Pancreas (tissue), 10 donors: ENCODE measurements at regions not wholly inside any gene's neighbourhood (a gene's known extent, or its start where the extent isn't known, plus 50 kb on each side); places are given as distances from the start of the nearest gene placed in this dataset.

ENCODE experiments used
- ATAC-seq, 4 donors: fragments of 200-7000 bp; cut with Tn5 transposase; one replicate each; pipeline versions ENCODE4 v1.8.0 to v1.9.1; 2020; ENCODE audit warnings: mild to moderate bottlenecking in 4 of 4, moderate library complexity in 4 of 4
- DNase-seq, 6 donors: peaks; one replicate each; pipeline ENCODE4 v3.0.0-alpha.2; 2020
- FAIRE-seq: peaks from 2 replicates; lab custom pipeline; 2012; peaks lifted over from hg19 to GRCh38; lab: Jason Lieb, UNC
- H3K27ac ChIP-seq, 4 donors: fragments of 200-600 bp; sonication (generic); 1 replicate in 3 of 4; 2 replicates in 1 of 4; pipeline versions ENCODE4 v1.5.0 to v1.8.0; 2020
- H3K27me3 ChIP-seq, 4 donors: fragments of 200-600 bp; one replicate each; pipeline ENCODE4 v1.8.0; 2021
- H3K36me3 ChIP-seq, 3 donors: fragments of 200-600 bp; sonication (generic) in 1 of 3; one replicate each; pipeline versions ENCODE4 v1.5.0 to v1.8.0; 2020 to 2021
- H3K4me1 ChIP-seq, 3 donors: fragments of 200-600 bp; one replicate each; pipeline ENCODE4 v1.8.0; 2021
- H3K4me3 ChIP-seq, 4 donors: fragments of 200-600 bp; sonication (generic) in 2 of 4; one replicate each; pipeline versions ENCODE4 v1.5.0 to v1.8.0; 2020 to 2021
- H3K9me3 ChIP-seq, 4 donors: fragments of 200-600 bp; one replicate each; pipeline ENCODE4 v1.8.0; 2021
- WGBS, 2 donors: extraction: QIAGEN DNeasy Blood & Tissue Kit; methylation state at CpG; one replicate each; pipeline ENCODE4 v1.1.7; 2013; 5-methylcytosine and 5-hydroxymethylcytosine counted together
- intact Hi-C, 3 donors: fragments of 100-400 bp; cut with DNase I; formaldehyde crosslinking; loops; one replicate each; pipeline versions ENCODE4 v1.11.1 to v1.14.2; 2022
- TF ChIP-seq, protein P1 (sequence below), 4 donors: fragments of 200-600 bp; sonication (generic) in 3 of 4; IDR thresholded peaks; one replicate each; pipeline versions ENCODE4 v1.5.0 to v1.8.0; 2021; ENCODE audit warnings: antibody characterized with exemption in 4 of 4
- donor health status: healthy with polysubstance abuse.
- donor health status: DM: no; HTN: no; CAD: no; lungs with moderate emphysema.
- donor health status: DM: no; HTN: no; CAD: no.
- donor health status: control.
- donor health status: control.
- donor health status: Bipolar disorder and iron deficiency.
- donor health status: DM: yes; HTN: yes; CAD: no.
- donor health status: DM: no; HTN: no; CAD: no.
- donor health status: DM: no; HTN: no; CAD: no.
- donor health status: DM: yes; HTN: yes; CAD: no.

GRCh38 chr2:12087671-12088380 is 341.4 kb downstream of the LPIN1 start:
- no peak overlapping the region for H3K27ac ChIP-seq
- no peak for DNase-seq
- TF ChIP-seq, protein P1, sequence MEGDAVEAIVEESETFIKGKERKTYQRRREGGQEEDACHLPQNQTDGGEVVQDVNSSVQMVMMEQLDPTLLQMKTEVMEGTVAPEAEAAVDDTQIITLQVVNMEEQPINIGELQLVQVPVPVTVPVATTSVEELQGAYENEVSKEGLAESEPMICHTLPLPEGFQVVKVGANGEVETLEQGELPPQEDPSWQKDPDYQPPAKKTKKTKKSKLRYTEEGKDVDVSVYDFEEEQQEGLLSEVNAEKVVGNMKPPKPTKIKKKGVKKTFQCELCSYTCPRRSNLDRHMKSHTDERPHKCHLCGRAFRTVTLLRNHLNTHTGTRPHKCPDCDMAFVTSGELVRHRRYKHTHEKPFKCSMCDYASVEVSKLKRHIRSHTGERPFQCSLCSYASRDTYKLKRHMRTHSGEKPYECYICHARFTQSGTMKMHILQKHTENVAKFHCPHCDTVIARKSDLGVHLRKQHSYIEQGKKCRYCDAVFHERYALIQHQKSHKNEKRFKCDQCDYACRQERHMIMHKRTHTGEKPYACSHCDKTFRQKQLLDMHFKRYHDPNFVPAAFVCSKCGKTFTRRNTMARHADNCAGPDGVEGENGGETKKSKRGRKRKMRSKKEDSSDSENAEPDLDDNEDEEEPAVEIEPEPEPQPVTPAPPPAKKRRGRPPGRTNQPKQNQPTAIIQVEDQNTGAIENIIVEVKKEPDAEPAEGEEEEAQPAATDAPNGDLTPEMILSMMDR (IDR thresholded peaks at IDR 0.05), result no peak
- H3K4me1 ChIP-seq, result no peaks in the 10 kb centered on the region
- no peaks in the 10 kb centered on the region for H3K36me3 ChIP-seq
- WGBS, 2 donors, result 93 to 94% methylated on average over 1 of the region's 1 CpG
- no peak overlapping the region for H3K4me3 ChIP-seq
- intact Hi-C loops, result no loop called here
- no peaks in the 10 kb centered on the region for H3K9me3 ChIP-seq
- H3K27me3 ChIP-seq, result no peaks in the 10 kb centered on the region
- no peak for ATAC-seq
- no peak for FAIRE-seq

DNA sequence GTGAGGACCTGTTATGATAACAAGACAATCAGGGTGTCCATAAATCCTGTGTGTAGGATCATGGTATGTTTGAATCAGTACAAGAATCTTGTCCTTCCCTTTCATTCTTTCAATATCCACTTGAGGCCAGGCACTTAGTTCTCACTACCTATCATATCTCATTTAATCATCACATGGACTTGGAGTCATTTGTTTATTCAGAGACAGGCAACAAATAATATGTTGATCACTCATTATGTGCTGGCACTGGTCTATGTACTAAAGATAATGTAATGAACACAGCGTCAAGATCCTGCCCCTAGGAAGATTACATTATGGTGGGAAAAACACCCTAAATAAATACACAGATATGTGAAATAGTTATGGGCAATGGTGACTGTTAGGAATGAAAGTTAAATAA is 342.6 kb downstream of the LPIN1 start:
- no peaks in the 10 kb centered on the region for H3K4me1 ChIP-seq
- H3K9me3 ChIP-seq, result no peaks in the 10 kb centered on the region
- no peak overlapping the region for H3K4me3 ChIP-seq
- H3K36me3 ChIP-seq, result no peaks in the 10 kb centered on the region
- TF ChIP-seq, protein P1 (IDR thresholded peaks at IDR 0.05), result no peak
- ATAC-seq (no peak), FAIRE-seq (no peak), DNase-seq (no peak)
- WGBS, 2 donors, result 38 to 46% methylated on average over 1 of the region's 1 CpG
- intact Hi-C loops, result no loop called here
- no peak overlapping the region for H3K27ac ChIP-seq
- H3K27me3 ChIP-seq, result no peaks in the 10 kb centered on the region

GRCh38 chr2:12089496-12089895 is 343.1 kb downstream of the LPIN1 start:
- no peak for DNase-seq
- 73 to 87% methylated on average over 7 of the region's 7 CpGs for WGBS, 2 donors
- Histone ChIP-seq H3K9me3 (no peaks in the 10 kb centered on the region), H3K27ac (no peak overlapping the region), H3K4me3 (no peak overlapping the region), H3K36me3 (no peaks in the 10 kb centered on the region), H3K4me1 (no peaks in the 10 kb centered on the region), H3K27me3 (no peaks in the 10 kb centered on the region)
- ATAC-seq, result no peak
- no peak for FAIRE-seq
- TF ChIP-seq, protein P1 (IDR thresholded peaks at IDR 0.05), result no peak
- intact Hi-C loops, result no loop called here

DNA sequence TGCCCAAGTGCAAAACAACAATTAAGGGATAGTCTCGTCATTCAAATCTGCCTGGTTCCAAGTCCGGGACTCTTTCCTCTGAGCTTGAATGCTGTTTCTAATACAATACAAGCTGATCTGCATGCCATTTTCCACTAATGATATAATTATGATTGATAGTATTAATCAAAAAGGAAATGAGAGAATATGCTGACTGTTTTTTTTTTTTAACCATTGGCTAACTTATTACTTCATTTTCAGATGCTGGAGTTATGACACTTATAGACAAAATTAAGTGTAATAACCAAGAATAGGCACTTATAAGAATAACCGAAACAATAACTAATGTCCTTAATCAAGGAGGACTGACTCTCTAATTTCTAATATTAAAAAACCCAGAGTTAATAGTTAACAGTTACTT is 343.6 kb downstream of the LPIN1 start:
- DNase-seq (no peak), FAIRE-seq (no peak), ATAC-seq (no peak)
- intact Hi-C loops, result no loop called here
- 87 to 89% methylated on average over 3 of the region's 3 CpGs for WGBS, 2 donors
- Histone ChIP-seq H3K4me1 (no peaks in the 10 kb centered on the region), H3K4me3 (no peak overlapping the region), H3K9me3 (no peaks in the 10 kb centered on the region), H3K27me3 (no peaks in the 10 kb centered on the region), H3K27ac (no peak overlapping the region), H3K36me3 (no peaks in the 10 kb centered on the region)
- TF ChIP-seq, protein P1 (IDR thresholded peaks at IDR 0.05), result no peak

- TF ChIP-seq, protein P1 (IDR thresholded peaks at IDR 0.05), result no peak
- ATAC-seq, result no peak
Observed at GRCh38 chr2:12090590-12090989, 344.2 kb downstream of the LPIN1 start.

More at GRCh38 chr2:12090590-12090989, 344.2 kb downstream of the LPIN1 start:
- WGBS, 2 donors, result 66 to 72% methylated on average over 3 of the region's 3 CpGs
- no peaks in the 10 kb centered on the region for H3K9me3 ChIP-seq
- FAIRE-seq, result no peak
- H3K4me3 ChIP-seq, result no peak overlapping the region
- DNase-seq, result no peak
- H3K4me1 ChIP-seq, result no peaks in the 10 kb centered on the region
- H3K27me3 ChIP-seq, result no peaks in the 10 kb centered on the region
- intact Hi-C loops, result no loop called here
- H3K27ac ChIP-seq, result no peak overlapping the region
- no peaks in the 10 kb centered on the region for H3K36me3 ChIP-seq
